ENCODE measurements at regions not wholly inside any gene's neighbourhood (a gene's known extent, or its start where the extent isn't known, plus 50 kb on each side); places are given as distances from the start of the nearest gene placed in this dataset.

- TF ChIP-seq BHLHE40 (IDR thresholded peaks at IDR 0.05; ENCODE audit: borderline replicate concordance) = no peak
- no peak for TF ChIP-seq FOXM1 (IDR thresholded peaks at IDR 0.05; ENCODE audit: borderline replicate concordance)
- TF ChIP-seq ZNF384 (IDR thresholded peaks at IDR 0.05) = no peak
- no peak for TF ChIP-seq NFRKB (IDR thresholded peaks at IDR 0.05)
- no peak for TF ChIP-seq FOXA1 (IDR thresholded peaks at IDR 0.05)
- no peak for TF ChIP-seq SP1 (IDR thresholded peaks at IDR 0.05)
- TF ChIP-seq SUZ12 (IDR thresholded peaks at IDR 0.05) = no peak
- TF ChIP-seq L3MBTL2 (conservative IDR thresholded peaks at IDR 0.05) = no peak
- TF ChIP-seq HDGF (IDR thresholded peaks at IDR 0.05; ENCODE audit: borderline replicate concordance) = no peak
- TF ChIP-seq ELF4 (IDR thresholded peaks at IDR 0.05) = no peak
- no peak for TF ChIP-seq ARNT (IDR thresholded peaks at IDR 0.05)
- TF ChIP-seq FOXK2 (IDR thresholded peaks at IDR 0.05) = no peak
- TF ChIP-seq TARDBP (IDR thresholded peaks at IDR 0.05) = no peak
- TF ChIP-seq LEF1 (IDR thresholded peaks at IDR 0.05; ENCODE audit: borderline replicate concordance) = no peak
These were observed 318.4 kb downstream of the NR2F2 start for GRCh38 chr15:96648866-96649265.

All from HEK293T (cell line).